ENCODE measurements at regions not wholly inside any gene's neighbourhood (a gene's known extent, or its start where the extent isn't known, plus 50 kb on each side); places are given as distances from the start of the nearest gene placed in this dataset.
A peak's percentile ranks its signal among the peaks of the same experiment; 100 is the strongest.
"Not testable (repeated sequence)": the region's sequence is repeated elsewhere in the genome, so short reads cannot be mapped to it uniquely, and the experiment has no call there.

GRCh38 chr17:34059423-34060220 lies 195.5 kb upstream of the CCL2 start:
- DNase-seq, result peak; percentile 7

GRCh38 chr17:34066528-34066927 lies 188.6 kb upstream of the CCL2 start:
- DNase-seq, result no peak

- DNase-seq, result no peak
These were observed 188.1 kb upstream of the CCL2 start for GRCh38 chr17:34067011-34067410.

GRCh38 chr17:34068571-34068970 lies 186.5 kb upstream of the CCL2 start:
- DNase-seq, result peak; percentile 66

- DNase-seq, result no peak
These were observed 184.4 kb upstream of the CCL2 start for GRCh38 chr17:34070712-34071111.

GRCh38 chr17:34071886-34072420 lies 183.1 kb upstream of the CCL2 start:
- no peak for DNase-seq

- no peak for DNase-seq
These were observed 180.0 kb upstream of the CCL2 start for GRCh38 chr17:34075076-34075475.

- DNase-seq, result peak; percentile 55
These were observed 178.1 kb upstream of the CCL2 start for GRCh38 chr17:34076743-34077631.

- peak; percentile 28 for DNase-seq
These were observed 173.8 kb upstream of the CCL2 start for GRCh38 chr17:34081269-34081668.

- no peak for DNase-seq
These were observed 172.7 kb upstream of the CCL2 start for GRCh38 chr17:34082404-34082803.

GRCh38 chr17:34089042-34089441 lies 166.0 kb upstream of the CCL2 start:
- DNase-seq, result not testable (repeated sequence)

GRCh38 chr17:34090593-34090992 lies 164.5 kb upstream of the CCL2 start:
- no peak for DNase-seq

- no peak for DNase-seq
These were observed 163.1 kb upstream of the CCL2 start for GRCh38 chr17:34091975-34092374.

- peak; percentile 91 for DNase-seq
These were observed 160.0 kb upstream of the CCL2 start for GRCh38 chr17:34095106-34095505.

GRCh38 chr17:34098699-34099098 lies 156.4 kb upstream of the CCL2 start:
- DNase-seq, result no peak

GRCh38 chr17:34099859-34100515 lies 155.1 kb upstream of the CCL2 start:
- DNase-seq, result peak; percentile 9

- no peak for DNase-seq
These were observed 148.1 kb upstream of the CCL2 start for GRCh38 chr17:34107019-34107418.

GRCh38 chr17:34110315-34110714 lies 144.8 kb upstream of the CCL2 start:
- peak; percentile 80 for DNase-seq

- DNase-seq, result no peak
These were observed 142.0 kb upstream of the CCL2 start for GRCh38 chr17:34113089-34113488.

GRCh38 chr17:34114174-34114573 lies 140.9 kb upstream of the CCL2 start:
- peak; percentile 7 for DNase-seq

GRCh38 chr17:34116306-34116705 lies 138.8 kb upstream of the CCL2 start:
- no peak for DNase-seq

- DNase-seq, result no peak
These were observed 137.8 kb upstream of the CCL2 start for GRCh38 chr17:34117332-34117731.

- no peak for DNase-seq
These were observed 137.3 kb upstream of the CCL2 start for GRCh38 chr17:34117811-34118210.

Data from NCI-H69 (cell line).